ENCODE measurements at regions not wholly inside any gene's neighbourhood (a gene's known extent, or its start where the extent isn't known, plus 50 kb on each side); places are given as distances from the start of the nearest gene placed in this dataset.

GRCh38 chr6:84860509-84860908 is 96.1 kb upstream of the TBX18 start:
- no peaks in the 10 kb centered on the region for H3K36me3 ChIP-seq
- no peak overlapping the region for H3K27ac ChIP-seq (replicated peaks)
- intact Hi-C loops (cut with micrococcal nuclease): no loop called here
- DNase-seq: no peak
- H3K4me1 ChIP-seq: no peaks in the 10 kb centered on the region
- no peak for TF ChIP-seq CTCF (IDR thresholded peaks at IDR 0.05; ENCODE audit: borderline replicate concordance)
- H3K9me3 ChIP-seq (replicated peaks): peaks cover 14% of the 10 kb centered on the region
- no peaks in the 10 kb centered on the region for H3K27me3 ChIP-seq (ENCODE audit: low read depth)
- no peak overlapping the region for H3K4me3 ChIP-seq

DNA sequence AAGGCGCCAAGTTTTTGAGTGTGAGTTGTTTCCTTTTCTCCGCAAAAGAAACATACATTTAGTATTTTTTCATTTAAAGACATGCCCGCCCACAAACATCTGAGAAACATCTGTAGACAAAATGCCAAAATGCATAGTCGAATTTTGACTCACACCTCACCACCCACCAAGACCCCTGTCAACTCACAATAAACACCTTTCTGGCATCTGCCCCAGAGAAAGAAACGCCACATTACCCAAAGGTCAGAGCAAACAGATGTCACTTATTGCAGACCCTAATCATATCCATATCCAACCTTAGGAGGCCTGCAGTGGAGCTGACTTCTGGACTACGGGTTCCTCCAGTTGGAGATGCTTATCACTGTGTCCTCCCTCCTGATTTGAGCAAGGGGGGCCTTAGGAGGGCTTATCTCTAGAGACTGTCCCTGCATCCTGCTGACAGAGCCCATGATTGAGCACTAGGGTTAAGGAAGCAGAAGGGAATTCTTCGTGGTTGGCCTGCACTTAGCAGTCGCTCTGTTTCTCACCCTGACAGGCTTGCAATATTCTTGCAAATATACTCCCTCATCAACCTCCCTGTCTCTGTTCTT is 90.5 kb upstream of the TBX18 start:
- Histone ChIP-seq H3K4me1 (no peaks in the 10 kb centered on the region), H3K27ac (replicated peaks) (no peak overlapping the region), H3K4me3 (no peak overlapping the region), H3K36me3 (no peaks in the 10 kb centered on the region), H3K9me3 (replicated peaks) (no peaks in the 10 kb centered on the region), H3K27me3 (ENCODE audit: low read depth) (no peaks in the 10 kb centered on the region)
- intact Hi-C loops (cut with micrococcal nuclease): no loop called here
- DNase-seq: no peak
- no peak for TF ChIP-seq CTCF (IDR thresholded peaks at IDR 0.05; ENCODE audit: borderline replicate concordance)

DNA sequence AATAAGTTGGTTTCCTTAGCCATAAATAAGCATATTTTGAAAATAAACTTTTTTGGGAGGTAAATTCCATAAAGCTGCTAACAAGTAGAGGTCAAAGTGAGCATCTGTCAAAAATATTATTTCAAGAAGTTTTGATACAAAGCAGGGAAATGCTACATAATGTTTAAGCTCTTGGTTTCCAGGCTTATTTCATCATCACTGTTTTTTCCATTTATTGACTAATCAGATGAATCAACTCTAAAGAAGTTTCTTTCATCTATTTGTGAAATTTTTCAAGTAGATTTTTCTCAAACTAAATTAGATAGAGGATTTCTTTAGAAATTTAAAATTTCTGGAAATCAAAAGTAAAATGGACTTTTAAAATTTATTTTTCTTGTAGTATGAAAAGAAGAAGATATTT is 89.5 kb upstream of the TBX18 start:
- Histone ChIP-seq H3K4me3 (no peak overlapping the region), H3K27ac (replicated peaks) (no peak overlapping the region), H3K27me3 (ENCODE audit: low read depth) (no peaks in the 10 kb centered on the region), H3K4me1 (no peaks in the 10 kb centered on the region), H3K36me3 (no peaks in the 10 kb centered on the region), H3K9me3 (replicated peaks) (no peaks in the 10 kb centered on the region)
- no peak for TF ChIP-seq CTCF (IDR thresholded peaks at IDR 0.05; ENCODE audit: borderline replicate concordance)
- intact Hi-C loops (cut with micrococcal nuclease): no loop called here
- DNase-seq: no peak

GRCh38 chr6:84848960-84849359 is 84.6 kb upstream of the TBX18 start:
- H3K9me3 ChIP-seq (replicated peaks): no peaks in the 10 kb centered on the region
- DNase-seq: no peak
- no peaks in the 10 kb centered on the region for H3K27me3 ChIP-seq (ENCODE audit: low read depth)
- TF ChIP-seq CTCF (IDR thresholded peaks at IDR 0.05; ENCODE audit: borderline replicate concordance): no peak
- no peak overlapping the region for H3K4me3 ChIP-seq
- intact Hi-C loops (cut with micrococcal nuclease): no loop called here
- H3K36me3 ChIP-seq: no peaks in the 10 kb centered on the region
- H3K4me1 ChIP-seq: no peaks in the 10 kb centered on the region
- H3K27ac ChIP-seq (replicated peaks): no peak overlapping the region

GRCh38 chr6:84847390-84848160 is 83.2 kb upstream of the TBX18 start:
- peaks cover 2% of the 10 kb centered on the region for H3K9me3 ChIP-seq (replicated peaks)
- no peak for TF ChIP-seq CTCF (IDR thresholded peaks at IDR 0.05; ENCODE audit: borderline replicate concordance)
- no peaks in the 10 kb centered on the region for H3K27me3 ChIP-seq (ENCODE audit: low read depth)
- DNase-seq: no peak
- no peaks in the 10 kb centered on the region for H3K36me3 ChIP-seq
- H3K27ac ChIP-seq (replicated peaks): no peak overlapping the region
- intact Hi-C loops (cut with micrococcal nuclease): no loop called here
- no peaks in the 10 kb centered on the region for H3K4me1 ChIP-seq
- no peak overlapping the region for H3K4me3 ChIP-seq
